HepG2 (cell line): ENCODE measurements at regions not wholly inside any gene's neighbourhood (a gene's known extent, or its start where the extent isn't known, plus 50 kb on each side); places are given as distances from the start of the nearest gene placed in this dataset.

Experiments
- FOXO1 ChIP-seq: sonication (generic); formaldehyde crosslinking; IDR thresholded peaks from 2 replicates; pipeline ENCODE4 v1.4.0; 2020; ENCODE audit warnings: missing genetic modification reagents
- GATAD1 ChIP-seq: IDR thresholded peaks from 2 replicates; pipeline ENCODE4 v1.6.1; 2016; ENCODE audit warnings: missing genetic modification reagents, missing compliant biosample characterization
- KLF16 ChIP-seq, 2 experiments: sonication (generic) in 1 of 2; formaldehyde crosslinking in 1 of 2; IDR thresholded peaks; 2 replicates each; pipeline versions ENCODE4 v1.6.1 to v1.8.0; 2016 to 2023; ENCODE audit warnings: missing genetic modification reagents in 2 of 2, missing compliant biosample characterization in 1 of 2
- POLR2A ChIP-seq, 2 experiments: IDR thresholded peaks; 2 replicates each; pipeline ENCODE4 v1.6.1; 2011; ENCODE audit warnings: low read depth in 2 of 2, low read length in 2 of 2, mild to moderate bottlenecking in 1 of 2, moderate library complexity in 1 of 2; ENCODE audit not compliant: insufficient read depth in 1 of 2
- ZNF33B ChIP-seq: sonication (generic); formaldehyde crosslinking; IDR thresholded peaks from 2 replicates; pipeline ENCODE4 v1.5.1; 2020; ENCODE audit warnings: mild to moderate bottlenecking, missing genetic modification reagents
- ZNF737 ChIP-seq: sonication (generic); formaldehyde crosslinking; IDR thresholded peaks from 2 replicates; pipeline ENCODE4 v1.5.0; 2020; ENCODE audit warnings: missing genetic modification reagents, mild to moderate bottlenecking, borderline replicate concordance
- ZSCAN30 ChIP-seq: sonication (generic); formaldehyde crosslinking; IDR thresholded peaks from 2 replicates; pipeline ENCODE4 v1.5.0; 2020; ENCODE audit warnings: mild to moderate bottlenecking, missing genetic modification reagents
- TF ChIP-seq, protein P1 (sequence below): sonication (generic); formaldehyde crosslinking; IDR thresholded peaks from 2 replicates; pipeline ENCODE4 v1.4.0; 2020; ENCODE audit warnings: missing genetic modification reagents, borderline replicate concordance
- TF ChIP-seq, protein P2 (sequence below): sonication (generic); formaldehyde crosslinking; IDR thresholded peaks from 2 replicates; pipeline ENCODE4 v1.9.0; 2021; ENCODE audit warnings: missing genetic modification reagents, borderline replicate concordance
- TF ChIP-seq, protein P3 (sequence below): IDR thresholded peaks from 2 replicates; pipeline ENCODE4 v1.6.1; 2012; ENCODE audit warnings: inconsistent platforms

DNA sequence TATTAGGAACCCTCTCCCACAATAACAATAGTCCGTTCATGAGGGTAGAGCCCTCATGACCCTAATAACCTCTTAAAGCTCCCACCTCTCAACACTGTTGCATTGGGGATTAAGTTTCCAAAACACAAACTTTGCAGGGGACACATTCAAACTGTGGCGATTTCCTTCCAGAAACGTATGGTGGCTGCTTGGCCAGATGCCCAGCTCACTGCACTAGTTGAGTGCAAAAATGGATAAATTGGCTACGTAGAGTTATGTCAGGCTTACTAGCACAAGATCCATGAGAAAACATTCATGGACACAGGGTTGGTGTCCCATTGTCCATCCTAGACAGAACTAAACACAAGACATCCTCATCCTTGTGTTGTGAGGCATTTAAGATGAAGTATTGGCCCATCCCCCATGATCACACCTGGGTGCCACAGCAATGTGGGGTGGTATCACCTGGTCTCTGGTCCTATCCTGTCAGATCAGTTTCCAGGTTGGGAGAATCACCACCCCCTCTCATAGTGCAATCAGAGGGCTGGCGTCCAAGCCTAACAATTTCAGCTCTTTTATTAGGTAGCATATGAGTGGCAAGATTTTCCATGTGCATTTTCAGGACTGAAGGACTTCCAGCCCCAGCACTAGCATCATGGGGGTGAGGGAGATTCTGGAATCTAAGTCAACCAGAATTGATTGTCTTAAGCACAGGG lies 63.4 kb upstream of the ELOVL5 start (continued):
- TF ChIP-seq, protein P1, sequence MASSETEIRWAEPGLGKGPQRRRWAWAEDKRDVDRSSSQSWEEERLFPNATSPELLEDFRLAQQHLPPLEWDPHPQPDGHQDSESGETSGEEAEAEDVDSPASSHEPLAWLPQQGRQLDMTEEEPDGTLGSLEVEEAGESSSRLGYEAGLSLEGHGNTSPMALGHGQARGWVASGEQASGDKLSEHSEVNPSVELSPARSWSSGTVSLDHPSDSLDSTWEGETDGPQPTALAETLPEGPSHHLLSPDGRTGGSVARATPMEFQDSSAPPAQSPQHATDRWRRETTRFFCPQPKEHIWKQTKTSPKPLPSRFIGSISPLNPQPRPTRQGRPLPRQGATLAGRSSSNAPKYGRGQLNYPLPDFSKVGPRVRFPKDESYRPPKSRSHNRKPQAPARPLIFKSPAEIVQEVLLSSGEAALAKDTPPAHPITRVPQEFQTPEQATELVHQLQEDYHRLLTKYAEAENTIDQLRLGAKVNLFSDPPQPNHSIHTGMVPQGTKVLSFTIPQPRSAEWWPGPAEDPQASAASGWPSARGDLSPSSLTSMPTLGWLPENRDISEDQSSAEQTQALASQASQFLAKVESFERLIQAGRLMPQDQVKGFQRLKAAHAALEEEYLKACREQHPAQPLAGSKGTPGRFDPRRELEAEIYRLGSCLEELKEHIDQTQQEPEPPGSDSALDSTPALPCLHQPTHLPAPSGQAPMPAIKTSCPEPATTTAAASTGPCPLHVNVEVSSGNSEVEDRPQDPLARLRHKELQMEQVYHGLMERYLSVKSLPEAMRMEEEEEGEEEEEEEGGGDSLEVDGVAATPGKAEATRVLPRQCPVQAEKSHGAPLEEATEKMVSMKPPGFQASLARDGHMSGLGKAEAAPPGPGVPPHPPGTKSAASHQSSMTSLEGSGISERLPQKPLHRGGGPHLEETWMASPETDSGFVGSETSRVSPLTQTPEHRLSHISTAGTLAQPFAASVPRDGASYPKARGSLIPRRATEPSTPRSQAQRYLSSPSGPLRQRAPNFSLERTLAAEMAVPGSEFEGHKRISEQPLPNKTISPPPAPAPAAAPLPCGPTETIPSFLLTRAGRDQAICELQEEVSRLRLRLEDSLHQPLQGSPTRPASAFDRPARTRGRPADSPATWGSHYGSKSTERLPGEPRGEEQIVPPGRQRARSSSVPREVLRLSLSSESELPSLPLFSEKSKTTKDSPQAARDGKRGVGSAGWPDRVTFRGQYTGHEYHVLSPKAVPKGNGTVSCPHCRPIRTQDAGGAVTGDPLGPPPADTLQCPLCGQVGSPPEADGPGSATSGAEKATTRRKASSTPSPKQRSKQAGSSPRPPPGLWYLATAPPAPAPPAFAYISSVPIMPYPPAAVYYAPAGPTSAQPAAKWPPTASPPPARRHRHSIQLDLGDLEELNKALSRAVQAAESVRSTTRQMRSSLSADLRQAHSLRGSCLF (CRISPR knock-in tag) = no peak
- TF ChIP-seq ZNF33B (CRISPR knock-in tag) (no peak), ZNF737 (CRISPR knock-in tag) (no peak), KLF16 (CRISPR knock-in tag; IDR thresholded peaks at IDR 0.05) (no peak), ZSCAN30 (no peak), POLR2A (IDR thresholded peaks at IDR 0.05; ENCODE audit: insufficient read depth in 1 of 2, low read depth in 2 of 2, low read length in 2 of 2) (no peak), GATAD1 (CRISPR knock-in tag) (no peak), FOXO1 (CRISPR knock-in tag) (no peak)
- TF ChIP-seq, protein P2, sequence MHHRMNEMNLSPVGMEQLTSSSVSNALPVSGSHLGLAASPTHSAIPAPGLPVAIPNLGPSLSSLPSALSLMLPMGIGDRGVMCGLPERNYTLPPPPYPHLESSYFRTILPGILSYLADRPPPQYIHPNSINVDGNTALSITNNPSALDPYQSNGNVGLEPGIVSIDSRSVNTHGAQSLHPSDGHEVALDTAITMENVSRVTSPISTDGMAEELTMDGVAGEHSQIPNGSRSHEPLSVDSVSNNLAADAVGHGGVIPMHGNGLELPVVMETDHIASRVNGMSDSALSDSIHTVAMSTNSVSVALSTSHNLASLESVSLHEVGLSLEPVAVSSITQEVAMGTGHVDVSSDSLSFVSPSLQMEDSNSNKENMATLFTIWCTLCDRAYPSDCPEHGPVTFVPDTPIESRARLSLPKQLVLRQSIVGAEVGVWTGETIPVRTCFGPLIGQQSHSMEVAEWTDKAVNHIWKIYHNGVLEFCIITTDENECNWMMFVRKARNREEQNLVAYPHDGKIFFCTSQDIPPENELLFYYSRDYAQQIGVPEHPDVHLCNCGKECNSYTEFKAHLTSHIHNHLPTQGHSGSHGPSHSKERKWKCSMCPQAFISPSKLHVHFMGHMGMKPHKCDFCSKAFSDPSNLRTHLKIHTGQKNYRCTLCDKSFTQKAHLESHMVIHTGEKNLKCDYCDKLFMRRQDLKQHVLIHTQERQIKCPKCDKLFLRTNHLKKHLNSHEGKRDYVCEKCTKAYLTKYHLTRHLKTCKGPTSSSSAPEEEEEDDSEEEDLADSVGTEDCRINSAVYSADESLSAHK (CRISPR knock-in tag) = no peak
- TF ChIP-seq, protein P3, sequence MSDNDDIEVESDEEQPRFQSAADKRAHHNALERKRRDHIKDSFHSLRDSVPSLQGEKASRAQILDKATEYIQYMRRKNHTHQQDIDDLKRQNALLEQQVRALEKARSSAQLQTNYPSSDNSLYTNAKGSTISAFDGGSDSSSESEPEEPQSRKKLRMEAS = no peak
- TF ChIP-seq, all 625 proteins: peak for 0
